Endothelial cell of umbilical vein (primary cell): ENCODE measurements at regions not wholly inside any gene's neighbourhood (a gene's known extent, or its start where the extent isn't known, plus 50 kb on each side); places are given as distances from the start of the nearest gene placed in this dataset.

Source experiments
- BruUV-seq: library from RNA; stranded (reverse); fragments of 400-500 nt; replicated peaks from 2 replicates; lab custom pipeline; 2021; lab: Mats Ljungman, UMichigan
- CTCF ChIA-PET: fragments of 300-600, 350-600 bp; sonication (Branson Sonifier 250); formaldehyde crosslinking; loops from one replicate; lab custom pipeline; 2021; ENCODE audit warnings: antibody characterized with exemption, inconsistent platforms; lab: Charles Lee
- POLR2A ChIA-PET: fragments of 300-600, 350-600 bp; sonication (Branson Sonifier 250); formaldehyde crosslinking; loops from one replicate; lab custom pipeline; 2021; ENCODE audit warnings: antibody characterized with exemption, inconsistent platforms; lab: Charles Lee
- DNase-seq: peaks from one replicate; pipeline ENCODE4 v3.0.0-alpha.2; 2011; ENCODE audit warnings: low read depth, low spot score
- FAIRE-seq: peaks from 2 replicates; lab custom pipeline; 2011; peaks lifted over from hg19 to GRCh38; lab: Jason Lieb, UNC
- H2AFZ ChIP-seq: 2 replicates; pipeline ENCODE4 v1.6.0; 2012; ENCODE audit warnings: low read depth, low read length, control low read depth, inconsistent platforms
- H3K27ac ChIP-seq: 2 replicates; pipeline ENCODE4 v1.5.1; 2011; ENCODE audit warnings: low read depth, mild to moderate bottlenecking, control low read depth, low read length, moderate library complexity; ENCODE audit not compliant: insufficient read depth
- H3K27me3 ChIP-seq, 2 experiments: 2 replicates each; pipeline versions ENCODE4 v1.6.0 to v1.6.1; 2011; ENCODE audit warnings: low read length in 2 of 2, mixed read lengths in 1 of 2; ENCODE audit not compliant: control insufficient read depth in 2 of 2, insufficient read depth in 2 of 2
- H3K36me3 ChIP-seq, 2 experiments: 2 replicates in 1 of 2; 3 replicates in 1 of 2; pipeline ENCODE4 v1.5.1; 2011; ENCODE audit warnings: low read length in 2 of 2, mild to moderate bottlenecking in 1 of 2, moderate library complexity in 1 of 2; ENCODE audit not compliant: control insufficient read depth in 2 of 2, insufficient read depth in 2 of 2; ENCODE audit errors: extremely low read depth in 1 of 2
- H3K4me1 ChIP-seq: 3 replicates; pipeline ENCODE4 v1.5.1; 2011; ENCODE audit warnings: mild to moderate bottlenecking, low read length; ENCODE audit not compliant: control insufficient read depth, insufficient read depth; ENCODE audit errors: extremely low read depth
- H3K4me2 ChIP-seq: 2 replicates; pipeline ENCODE4 v1.6.1; 2011; ENCODE audit warnings: low read length, control low read depth, mixed read lengths; ENCODE audit not compliant: insufficient read depth
- H3K4me3 ChIP-seq, 3 experiments: fragments of 200-600 bp in 1 of 3; sonication (generic), shearing (Covaris generic) in 1 of 3; replicated peaks in 1 of 3; 2 replicates each; pipeline ENCODE4 v1.5.1; 2011 to 2016; ENCODE audit warnings: control low read depth in 3 of 3, low read length in 3 of 3, mild to moderate bottlenecking in 2 of 3, inconsistent platforms in 1 of 3, low read depth in 1 of 3, moderate library complexity in 1 of 3; ENCODE audit not compliant: insufficient read depth in 1 of 3
- H3K79me2 ChIP-seq: 2 replicates; pipeline ENCODE4 v1.6.0; 2012; ENCODE audit warnings: low read length, inconsistent platforms; ENCODE audit not compliant: control insufficient read depth, insufficient read depth
- H3K9ac ChIP-seq: replicated peaks from 2 replicates; pipeline ENCODE3; 2011; ENCODE audit warnings: low read length, control low read depth; ENCODE audit not compliant: insufficient read depth; ENCODE audit errors: extremely low read depth
- H3K9me1 ChIP-seq: replicated peaks from 3 replicates; pipeline ENCODE4 v1.6.0; 2011; ENCODE audit warnings: mild to moderate bottlenecking, low read length; ENCODE audit not compliant: control insufficient read depth, insufficient read depth; ENCODE audit errors: extremely low read depth
- H3K9me3 ChIP-seq: replicated peaks from 2 replicates; pipeline ENCODE4 v1.5.1; 2012; ENCODE audit warnings: low read length, inconsistent platforms; ENCODE audit not compliant: control insufficient read depth, insufficient read depth
- H4K20me1 ChIP-seq: replicated peaks from 2 replicates; pipeline ENCODE3; 2011; ENCODE audit warnings: mild to moderate bottlenecking, low read length; ENCODE audit not compliant: control insufficient read depth, insufficient read depth; ENCODE audit errors: extremely low read depth
- EZH2 ChIP-seq: IDR thresholded peaks from 2 replicates; pipeline ENCODE4 v1.6.1; 2012; ENCODE audit warnings: borderline replicate concordance, low read depth, mild to moderate bottlenecking, moderate library complexity, low read length, inconsistent platforms; ENCODE audit not compliant: severe bottlenecking
- FOS ChIP-seq: IDR thresholded peaks from 2 replicates; pipeline ENCODE4 v1.6.1; 2011; ENCODE audit warnings: mild to moderate bottlenecking, low read length, moderate library complexity, borderline replicate concordance; ENCODE audit not compliant: insufficient read depth
- GATA2 ChIP-seq: IDR thresholded peaks from 2 replicates; pipeline ENCODE4 v1.7.0; 2011; ENCODE audit warnings: low read depth, mild to moderate bottlenecking, moderate library complexity, mixed read lengths, low read length; ENCODE audit not compliant: insufficient read length, insufficient read depth
- JUN ChIP-seq: IDR thresholded peaks from 2 replicates; pipeline ENCODE4 v1.6.1; 2011; ENCODE audit warnings: borderline replicate concordance, low read depth; ENCODE audit not compliant: insufficient read length, insufficient read depth
- MYC ChIP-seq: IDR thresholded peaks from one replicate; pipeline ENCODE4 v1.6.1; 2011; ENCODE audit warnings: mild to moderate bottlenecking, low read depth, low read length
- POLR2A ChIP-seq: IDR thresholded peaks from 2 replicates; pipeline ENCODE4 v1.6.1; 2012; ENCODE audit warnings: low read depth, mild to moderate bottlenecking, control low read depth, low read length
- POLR2AphosphoS5 ChIP-seq: IDR thresholded peaks from 2 replicates; pipeline ENCODE4 v1.6.1; 2012; ENCODE audit warnings: low read depth, mild to moderate bottlenecking, control low read depth, low read length, moderate library complexity; ENCODE audit not compliant: insufficient read depth
- dilution Hi-C: fragments of 300-500 bp; cut with MboI; formaldehyde crosslinking; loops from one replicate; pipeline ENCODE4 v1.15.0; 2019; ENCODE audit warnings: low sequenced_read_pairs; ENCODE audit not compliant: extremely low pct_ligation_motif_present
- intact Hi-C: fragments of 100-400 bp; cut with micrococcal nuclease; formaldehyde crosslinking; loops from one replicate; pipeline ENCODE4 v1.10.0; 2022
- TF ChIP-seq, protein P1 (sequence below): IDR thresholded peaks from 2 replicates; pipeline ENCODE4 v1.6.1; 2011; ENCODE audit not compliant: insufficient read depth, insufficient read length
- TF ChIP-seq, protein P2 (sequence below), 2 donors: IDR thresholded peaks; 1 replicate in 1 of 2; 2 replicates in 1 of 2; pipeline ENCODE4 v1.5.1; 2011; ENCODE audit warnings: low read length in 2 of 2, mild to moderate bottlenecking in 2 of 2, moderate library complexity in 2 of 2, control low read depth in 1 of 2, inconsistent platforms in 1 of 2, low read depth in 1 of 2; ENCODE audit not compliant: insufficient read depth in 1 of 2; ENCODE audit errors: extremely low read depth in 1 of 2

DNA sequence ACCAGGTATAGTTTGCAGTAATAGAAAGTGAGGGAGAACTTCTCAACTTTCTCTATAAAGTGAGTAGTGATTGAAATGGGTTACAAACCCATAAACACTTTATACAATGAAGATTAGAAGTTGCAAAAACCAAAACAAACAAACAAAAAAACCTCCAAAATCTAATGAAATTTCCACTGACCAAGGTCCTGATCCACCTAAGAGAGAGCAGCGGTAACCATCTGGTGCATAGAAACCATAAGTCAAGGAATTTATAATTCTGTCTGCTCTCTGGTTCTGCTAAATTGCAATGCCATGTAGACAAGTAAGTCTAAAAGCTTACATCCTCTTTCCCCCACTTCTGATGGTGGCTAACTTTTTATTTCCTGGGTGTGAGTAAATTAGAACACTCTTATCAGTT lies 463.4 kb downstream of the EFNB2 start:
- CTCF ChIA-PET: no interaction called here
- Histone ChIP-seq H3K4me3 (no peak overlapping the region), H3K36me3 (no peaks in the 10 kb centered on the region), H4K20me1 (no peaks in the 10 kb centered on the region), H3K9me1 (no peaks in the 10 kb centered on the region), H2AFZ (no peak overlapping the region), H3K4me2 (no peak overlapping the region), H3K4me1 (peaks cover 3% of the 10 kb centered on the region), H3K9ac (no peak overlapping the region), H3K27me3 (peaks cover 0 to 6% of the 10 kb centered on the region in 2 experiments), H3K27ac (no peak overlapping the region), H3K9me3 (no peaks in the 10 kb centered on the region), H3K79me2 (no peaks in the 10 kb centered on the region)
- TF ChIP-seq GATA2: no peak
- no peak for TF ChIP-seq EZH2
- TF ChIP-seq POLR2AphosphoS5: no peak
- no peak for TF ChIP-seq JUN
- TF ChIP-seq POLR2A: no peak
- TF ChIP-seq MYC: no peak
- intact Hi-C loops (no loop called here), dilution Hi-C loops (no loop called here)
- POLR2A ChIA-PET: no interaction called here
- FAIRE-seq (no peak), DNase-seq (no peak)
- no TSS peak for BruUV-seq

DNA sequence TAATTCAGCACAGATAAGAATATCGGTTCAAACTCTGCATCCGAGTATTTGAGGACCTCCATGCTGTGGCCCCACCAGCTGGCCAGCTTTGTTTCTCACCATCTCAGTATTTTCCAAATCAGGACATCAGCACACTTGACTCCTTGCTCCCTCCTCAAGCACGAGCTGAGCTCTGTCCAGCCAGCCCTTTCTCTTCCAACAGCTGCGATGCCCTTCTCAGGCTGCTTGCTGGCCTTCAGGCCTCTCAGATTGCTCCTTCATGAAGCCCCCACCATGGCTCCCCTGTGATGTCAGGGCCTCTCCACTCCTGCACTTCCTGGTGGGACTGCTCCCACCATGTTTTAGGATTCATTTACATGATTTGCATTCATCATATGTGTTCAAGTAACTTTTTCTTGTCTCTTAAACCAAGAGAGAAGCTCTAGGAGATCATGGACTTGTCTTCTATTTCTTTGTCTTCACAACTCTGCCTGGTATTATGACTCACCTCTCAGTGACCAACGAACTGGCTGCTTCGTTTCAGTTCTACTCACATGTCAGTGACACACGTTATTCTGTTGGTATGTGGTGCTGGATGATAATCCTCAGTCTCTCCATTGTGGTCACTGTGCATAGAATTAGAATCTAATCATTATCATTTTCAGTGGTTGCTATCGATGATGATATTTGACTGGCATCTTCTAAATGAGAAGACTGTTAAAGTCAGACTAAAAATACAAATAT lies 471.7 kb downstream of the EFNB2 start:
- intact Hi-C loops (no loop called here), dilution Hi-C loops (no loop called here)
- H3K4me3 ChIP-seq: no peak overlapping the region
- no peaks in the 10 kb centered on the region for H3K36me3 ChIP-seq
- H3K9ac ChIP-seq: no peak overlapping the region
- no peaks in the 10 kb centered on the region for H3K4me1 ChIP-seq
- H4K20me1 ChIP-seq: no peaks in the 10 kb centered on the region
- H3K79me2 ChIP-seq: no peaks in the 10 kb centered on the region
- H2AFZ ChIP-seq: no peak overlapping the region
- H3K9me3 ChIP-seq: no peaks in the 10 kb centered on the region
- H3K9me1 ChIP-seq: no peaks in the 10 kb centered on the region
- H3K27me3 ChIP-seq: peaks cover 0 to 1% of the 10 kb centered on the region in 2 experiments
- no TSS peak for BruUV-seq
- no peak for FAIRE-seq
- no peak for DNase-seq
- POLR2A ChIA-PET: no interaction called here
- CTCF ChIA-PET: interaction anchor here (1.6 kb wide), 1 partner anchor 43 kb away, joined by 4 read pairs; no protein-coding TSS in a partner anchor
- no peak overlapping the region for H3K4me2 ChIP-seq
- TF ChIP-seq, protein P1, sequence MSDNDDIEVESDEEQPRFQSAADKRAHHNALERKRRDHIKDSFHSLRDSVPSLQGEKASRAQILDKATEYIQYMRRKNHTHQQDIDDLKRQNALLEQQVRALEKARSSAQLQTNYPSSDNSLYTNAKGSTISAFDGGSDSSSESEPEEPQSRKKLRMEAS: no peak
- TF ChIP-seq JUN: no peak
- TF ChIP-seq EZH2: no peak
- no peak for TF ChIP-seq POLR2A
- TF ChIP-seq, protein P2, sequence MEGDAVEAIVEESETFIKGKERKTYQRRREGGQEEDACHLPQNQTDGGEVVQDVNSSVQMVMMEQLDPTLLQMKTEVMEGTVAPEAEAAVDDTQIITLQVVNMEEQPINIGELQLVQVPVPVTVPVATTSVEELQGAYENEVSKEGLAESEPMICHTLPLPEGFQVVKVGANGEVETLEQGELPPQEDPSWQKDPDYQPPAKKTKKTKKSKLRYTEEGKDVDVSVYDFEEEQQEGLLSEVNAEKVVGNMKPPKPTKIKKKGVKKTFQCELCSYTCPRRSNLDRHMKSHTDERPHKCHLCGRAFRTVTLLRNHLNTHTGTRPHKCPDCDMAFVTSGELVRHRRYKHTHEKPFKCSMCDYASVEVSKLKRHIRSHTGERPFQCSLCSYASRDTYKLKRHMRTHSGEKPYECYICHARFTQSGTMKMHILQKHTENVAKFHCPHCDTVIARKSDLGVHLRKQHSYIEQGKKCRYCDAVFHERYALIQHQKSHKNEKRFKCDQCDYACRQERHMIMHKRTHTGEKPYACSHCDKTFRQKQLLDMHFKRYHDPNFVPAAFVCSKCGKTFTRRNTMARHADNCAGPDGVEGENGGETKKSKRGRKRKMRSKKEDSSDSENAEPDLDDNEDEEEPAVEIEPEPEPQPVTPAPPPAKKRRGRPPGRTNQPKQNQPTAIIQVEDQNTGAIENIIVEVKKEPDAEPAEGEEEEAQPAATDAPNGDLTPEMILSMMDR (IDR thresholded peaks at IDR 0.05; ENCODE audit: extremely low read depth in 1 of 2, insufficient read depth in 1 of 2, low read depth in 1 of 2, low read length in 2 of 2): no peak
- no peak for TF ChIP-seq POLR2AphosphoS5
- no peak for TF ChIP-seq FOS
- TF ChIP-seq GATA2: no peak
- no peak for TF ChIP-seq MYC
- no peak overlapping the region for H3K27ac ChIP-seq
